ENCODE measurements at regions not wholly inside any gene's neighbourhood (a gene's known extent, or its start where the extent isn't known, plus 50 kb on each side); places are given as distances from the start of the nearest gene placed in this dataset.

DNA sequence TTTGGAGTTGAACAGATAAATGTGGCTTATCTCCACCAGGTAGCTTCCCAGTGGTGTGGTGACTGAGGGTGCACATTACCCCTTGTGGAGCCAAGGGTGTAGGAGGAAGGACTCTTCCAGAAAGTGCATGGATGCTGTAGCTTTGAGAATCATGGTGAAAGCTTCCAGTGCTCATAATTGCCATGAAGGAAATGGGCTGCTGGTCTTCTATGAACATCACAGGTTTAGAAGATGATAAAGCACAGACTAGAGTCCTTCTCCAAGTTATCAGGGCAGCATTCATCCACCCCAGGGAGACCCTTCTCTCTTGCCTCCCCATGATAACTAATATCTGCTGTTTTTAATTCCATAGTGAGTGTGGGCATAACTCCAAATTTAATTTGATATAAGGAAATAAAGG lies 93.4 kb upstream of the CHD1 start:
- TF ChIP-seq POLR2A (IDR thresholded peaks at IDR 0.05; ENCODE audit: low read length) (no peak), GATA1 (IDR thresholded peaks at IDR 0.05; ENCODE audit: low read depth, low read length) (no peak)

Measured in erythroblast (primary cell).